Ishikawa (cell line): ENCODE measurements at regions not wholly inside any gene's neighbourhood (a gene's known extent, or its start where the extent isn't known, plus 50 kb on each side); places are given as distances from the start of the nearest gene placed in this dataset.

Experiments used
- CEBPB ChIP-seq: IDR thresholded peaks from 2 replicates; pipeline ENCODE4 v1.6.1; 2012
- CREB1 ChIP-seq: IDR thresholded peaks from 2 replicates; pipeline ENCODE4 v1.6.1; 2012; ENCODE audit warnings: low read depth
- FOXM1 ChIP-seq: IDR thresholded peaks from 2 replicates; pipeline ENCODE4 v1.6.1; 2012; ENCODE audit warnings: low read depth, borderline replicate concordance
- YY1 ChIP-seq: IDR thresholded peaks from 2 replicates; pipeline ENCODE4 v1.6.1; 2012; ENCODE audit warnings: low read depth

GRCh38 chr18:51955136-51955535, 384.9 kb upstream of the DCC start:
- TF ChIP-seq FOXM1 (no peak), YY1 (no peak), CEBPB (no peak), CREB1 (no peak)
